Caki2 (cell line): ENCODE measurements at regions not wholly inside any gene's neighbourhood (a gene's known extent, or its start where the extent isn't known, plus 50 kb on each side); places are given as distances from the start of the nearest gene placed in this dataset.
"Not testable (repeated sequence)": the region's sequence is repeated elsewhere in the genome, so short reads cannot be mapped to it uniquely, and the experiment has no call there.

Source experiments
- DNase-seq: peaks from one replicate; pipeline ENCODE4 v3.0.0-alpha.2; 2015; ENCODE audit warnings: low read depth
- in situ Hi-C: cut with HindIII; loops from 2 replicates; pipeline ENCODE4 v1.10.0; 2016; ENCODE audit warnings: low sequenced_read_pairs, low pct_unique_long_range_greater_than_20kb, mixed read lengths

DNA sequence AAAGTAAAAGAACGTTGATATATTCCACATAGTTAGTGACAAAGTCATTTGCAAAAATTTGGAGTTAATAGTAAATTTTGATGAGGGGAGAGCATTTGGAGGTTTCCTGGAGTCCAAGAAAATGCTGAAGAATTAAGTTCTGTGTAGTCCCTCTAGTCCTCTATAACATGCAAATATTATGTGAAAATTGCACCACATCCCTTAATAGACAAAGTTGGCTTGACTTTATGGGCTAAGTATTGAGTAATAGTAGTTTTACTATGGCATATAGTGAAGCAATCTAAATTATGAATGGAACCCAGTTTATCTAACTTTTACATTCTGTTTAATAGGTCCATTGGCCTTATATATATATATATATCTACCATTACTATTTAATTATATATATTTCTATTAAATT, 66.4 kb upstream of the DCN start:
- no peak for DNase-seq

DNA sequence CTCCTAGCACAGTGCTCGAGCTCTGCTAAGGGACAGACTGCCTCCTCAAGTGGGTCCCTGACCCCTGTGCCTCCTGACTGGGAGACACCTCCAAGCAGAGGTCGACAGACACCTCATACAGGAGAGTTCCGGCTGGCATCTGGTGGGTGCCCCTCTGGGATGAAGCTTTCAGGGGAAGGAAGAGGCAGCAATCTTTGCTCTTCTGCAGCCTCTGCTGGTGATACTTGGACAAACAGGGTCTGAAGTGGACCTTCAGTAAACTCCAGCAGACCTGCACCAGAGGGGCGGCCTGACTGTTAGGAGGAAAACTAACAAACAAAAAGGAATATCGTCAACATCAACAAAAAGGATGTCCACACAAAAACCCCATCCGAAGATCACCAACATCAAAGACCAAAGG, 60.6 kb upstream of the DCN start:
- DNase-seq, in situ Hi-C loops: not testable (repeated sequence)

More for the DNA sequence above, 66.4 kb upstream of the DCN start:
- in situ Hi-C loops = no loop called here

DNA sequence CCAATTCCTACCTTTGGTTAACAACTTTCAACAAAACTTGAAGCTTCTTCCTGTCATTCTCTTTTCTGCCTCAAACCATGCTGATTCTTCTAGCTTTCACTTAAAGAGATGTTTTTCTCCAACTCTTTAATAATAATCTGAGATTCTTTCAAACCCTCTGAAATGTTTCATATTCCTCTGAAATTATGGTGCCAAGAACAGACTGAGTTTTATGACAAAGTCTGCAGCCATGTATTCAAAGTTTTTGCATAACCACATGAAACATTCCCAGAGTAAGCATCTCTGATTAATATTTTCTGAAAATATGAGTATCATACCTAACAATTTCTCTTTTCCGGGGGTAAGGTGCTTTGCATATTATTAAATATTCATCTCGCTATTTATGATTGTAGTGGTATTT, 59.1 kb upstream of the DCN start:
- DNase-seq = no peak

DNA sequence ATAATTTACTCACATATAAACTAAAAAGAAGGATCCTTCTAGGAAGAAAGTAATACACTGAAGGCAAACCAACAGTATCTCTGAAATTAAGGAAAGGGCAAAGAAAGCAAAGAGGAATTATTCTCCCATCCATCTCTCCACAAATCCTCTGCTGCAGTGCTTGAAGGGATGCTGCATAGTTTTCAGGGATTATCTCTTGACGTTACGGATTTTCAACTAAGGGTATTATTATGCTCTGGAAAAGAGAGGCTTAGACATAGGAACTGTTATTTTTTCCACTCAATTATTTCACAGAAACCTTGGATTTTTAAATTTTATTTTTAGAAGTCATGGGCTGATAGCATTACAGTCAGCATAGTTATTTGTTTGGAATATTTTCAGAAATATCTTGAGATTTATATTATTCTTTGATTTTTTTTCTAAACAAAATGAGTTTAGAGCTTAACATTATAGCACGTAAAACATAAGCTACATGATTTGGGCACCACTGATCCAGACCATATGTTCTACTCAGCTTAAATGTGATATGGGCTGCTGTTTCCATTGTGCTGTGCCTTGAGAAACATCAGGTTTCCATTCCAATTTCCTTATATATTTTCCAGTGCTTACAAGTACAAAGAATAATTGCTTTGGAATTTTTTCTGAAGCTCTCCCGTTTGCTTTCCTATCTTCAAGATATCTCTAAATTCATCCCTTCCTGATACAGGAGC, 57.9 kb upstream of the DCN start:
- in situ Hi-C loops = no loop called here
- DNase-seq = no peak

More for the DNA sequence above, 59.1 kb upstream of the DCN start:
- in situ Hi-C loops = no loop called here

GRCh38 chr12:91239481-91239880, 56.9 kb upstream of the DCN start:
- DNase-seq = no peak
- in situ Hi-C loops = no loop called here
